KMS-11 (cell line): ENCODE measurements at regions not wholly inside any gene's neighbourhood (a gene's known extent, or its start where the extent isn't known, plus 50 kb on each side); places are given as distances from the start of the nearest gene placed in this dataset.

ENCODE experiments used
- H2AFZ ChIP-seq: fragments of 200-600 bp; sonication (generic); 2 replicates; pipeline ENCODE4 v1.6.1; 2016; ENCODE audit warnings: antibody characterized with exemption, mixed run types, low read depth
- H3K27ac ChIP-seq: fragments of 200-600 bp; sonication (generic); 2 replicates; pipeline ENCODE4 v1.6.1; 2016; ENCODE audit warnings: mild to moderate bottlenecking, mixed run types
- H3K27me3 ChIP-seq: fragments of 200-600 bp; sonication (generic); 2 replicates; pipeline ENCODE4 v1.6.1; 2017; ENCODE audit warnings: mild to moderate bottlenecking, low read depth, mixed run types, moderate library complexity; ENCODE audit not compliant: insufficient read depth
- H3K36me3 ChIP-seq: fragments of 200-600 bp; sonication (generic); 2 replicates; pipeline ENCODE4 v1.6.1; 2017; ENCODE audit warnings: mild to moderate bottlenecking, mixed run types; ENCODE audit not compliant: insufficient read depth
- H3K4me1 ChIP-seq: fragments of 200-600 bp; sonication (generic); 2 replicates; pipeline ENCODE4 v1.6.1; 2016; ENCODE audit warnings: mild to moderate bottlenecking, low read depth, mixed run types; ENCODE audit not compliant: poor library complexity, severe bottlenecking
- H3K4me2 ChIP-seq: fragments of 200-600 bp; sonication (generic); 2 replicates; pipeline ENCODE4 v1.7.0; 2016; ENCODE audit warnings: mild to moderate bottlenecking, mixed run types
- H3K4me3 ChIP-seq: fragments of 200-600 bp; sonication (generic); IDR thresholded peaks from 2 replicates; pipeline ENCODE4 v1.6.1; 2017; ENCODE audit warnings: low read depth, low read length, mixed read lengths; ENCODE audit not compliant: insufficient read depth
- H3K79me2 ChIP-seq: fragments of 200-600 bp; sonication (generic); 2 replicates; pipeline ENCODE4 v1.6.1; 2016; ENCODE audit warnings: low read depth, mixed run types; ENCODE audit not compliant: insufficient read depth
- H3K9ac ChIP-seq: fragments of 200-600 bp; sonication (generic); 2 replicates; pipeline ENCODE4 v1.6.1; 2016; ENCODE audit warnings: mild to moderate bottlenecking, mixed run types
- H4K20me1 ChIP-seq: fragments of 200-600 bp; sonication (generic); 2 replicates; pipeline ENCODE4 v1.6.1; 2016; ENCODE audit warnings: mild to moderate bottlenecking, mixed run types; ENCODE audit not compliant: insufficient read depth
- TF ChIP-seq, protein P1 (sequence below): fragments of 200-600 bp; sonication (generic); conservative IDR thresholded peaks from 2 replicates; pipeline ENCODE4 v1.6.1; 2017; ENCODE audit warnings: low read depth, mild to moderate bottlenecking, antibody characterized with exemption, low read length, moderate library complexity, mixed read lengths

DNA sequence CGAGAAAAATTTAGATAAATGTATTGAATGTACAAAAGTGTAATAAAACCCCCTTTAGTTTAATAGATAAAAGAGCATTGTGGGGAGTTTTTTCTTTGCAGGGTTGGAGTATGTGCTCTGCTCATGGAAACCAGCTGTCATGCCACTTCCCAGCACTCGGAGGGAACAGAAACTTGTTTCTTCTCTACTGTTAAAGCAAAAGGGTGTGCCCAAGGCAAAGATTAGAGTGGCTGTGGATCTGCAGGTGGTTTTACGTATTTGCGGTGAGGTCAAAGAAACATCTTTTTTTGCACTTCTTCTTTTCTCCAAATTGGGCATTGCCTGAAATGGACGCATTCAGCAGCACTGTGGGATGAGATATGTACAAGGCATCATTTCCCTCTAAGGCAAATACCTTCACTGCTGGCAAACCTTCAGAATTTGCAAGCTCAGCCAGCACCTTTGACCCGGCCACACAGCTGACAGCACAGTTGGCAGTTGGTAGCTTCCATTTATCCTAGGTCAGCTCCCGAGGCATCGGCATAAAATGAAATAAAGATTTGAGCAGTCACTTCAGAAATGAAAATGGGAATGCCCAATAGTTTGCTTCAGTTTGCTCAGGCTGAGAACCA lies 178.4 kb upstream of the EYA4 start:
- no peak overlapping the region for H2AFZ ChIP-seq
- H4K20me1 ChIP-seq, result no peaks in the 10 kb centered on the region
- no peak overlapping the region for H3K27ac ChIP-seq
- TF ChIP-seq, protein P1, sequence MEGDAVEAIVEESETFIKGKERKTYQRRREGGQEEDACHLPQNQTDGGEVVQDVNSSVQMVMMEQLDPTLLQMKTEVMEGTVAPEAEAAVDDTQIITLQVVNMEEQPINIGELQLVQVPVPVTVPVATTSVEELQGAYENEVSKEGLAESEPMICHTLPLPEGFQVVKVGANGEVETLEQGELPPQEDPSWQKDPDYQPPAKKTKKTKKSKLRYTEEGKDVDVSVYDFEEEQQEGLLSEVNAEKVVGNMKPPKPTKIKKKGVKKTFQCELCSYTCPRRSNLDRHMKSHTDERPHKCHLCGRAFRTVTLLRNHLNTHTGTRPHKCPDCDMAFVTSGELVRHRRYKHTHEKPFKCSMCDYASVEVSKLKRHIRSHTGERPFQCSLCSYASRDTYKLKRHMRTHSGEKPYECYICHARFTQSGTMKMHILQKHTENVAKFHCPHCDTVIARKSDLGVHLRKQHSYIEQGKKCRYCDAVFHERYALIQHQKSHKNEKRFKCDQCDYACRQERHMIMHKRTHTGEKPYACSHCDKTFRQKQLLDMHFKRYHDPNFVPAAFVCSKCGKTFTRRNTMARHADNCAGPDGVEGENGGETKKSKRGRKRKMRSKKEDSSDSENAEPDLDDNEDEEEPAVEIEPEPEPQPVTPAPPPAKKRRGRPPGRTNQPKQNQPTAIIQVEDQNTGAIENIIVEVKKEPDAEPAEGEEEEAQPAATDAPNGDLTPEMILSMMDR, result no peak
- H3K4me1 ChIP-seq, result peaks cover under 1% of the 10 kb centered on the region
- H3K4me3 ChIP-seq, result no peak overlapping the region
- no peaks in the 10 kb centered on the region for H3K27me3 ChIP-seq
- no peaks in the 10 kb centered on the region; the same call in 1 of the 2 replicates for H3K36me3 ChIP-seq
- H3K9ac ChIP-seq, result no peak overlapping the region
- no peak overlapping the region for H3K4me2 ChIP-seq
- no peaks in the 10 kb centered on the region for H3K79me2 ChIP-seq

GRCh38 chr6:133067960-133068359 lies 173.2 kb upstream of the EYA4 start:
- Histone ChIP-seq H3K36me3 (no peaks in the 10 kb centered on the region), H3K27me3 (no peaks in the 10 kb centered on the region), H2AFZ (no peak overlapping the region), H3K27ac (no peak overlapping the region), H3K4me1 (no peaks in the 10 kb centered on the region), H3K79me2 (no peaks in the 10 kb centered on the region), H3K4me2 (no peak overlapping the region), H4K20me1 (no peaks in the 10 kb centered on the region), H3K4me3 (no peak overlapping the region), H3K9ac (no peak overlapping the region)
- TF ChIP-seq, protein P1, result no peak

DNA sequence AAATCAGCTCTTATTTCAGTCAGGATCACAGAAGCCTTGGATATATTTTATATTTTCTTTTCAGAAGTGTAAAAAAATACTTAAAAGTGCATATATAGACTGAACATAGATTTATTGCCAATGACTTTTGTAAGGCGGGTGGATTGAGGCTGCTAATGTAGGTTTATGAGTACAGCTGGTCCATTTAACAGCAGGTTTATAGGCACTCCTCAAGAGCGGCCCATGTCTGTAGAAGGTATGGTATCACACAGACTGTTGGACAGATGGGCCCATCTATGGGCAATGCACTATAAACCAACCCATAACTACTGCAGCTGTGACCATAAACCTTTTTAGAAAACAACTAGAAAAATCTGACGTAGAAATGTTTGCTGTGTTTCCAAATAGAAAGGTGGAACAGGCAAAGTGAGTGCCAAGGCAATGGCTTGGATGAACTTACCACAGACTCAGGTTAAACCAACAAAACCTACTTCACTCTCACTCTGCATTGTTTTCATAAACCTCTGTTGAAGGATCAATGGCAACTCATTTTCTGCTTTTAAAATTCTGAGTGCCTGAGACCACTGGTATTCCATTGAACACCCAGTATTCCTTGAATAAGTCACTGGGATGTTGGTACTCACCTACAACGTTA lies 170.6 kb upstream of the EYA4 start:
- Histone ChIP-seq H2AFZ (no peak overlapping the region), H3K36me3 (no peaks in the 10 kb centered on the region; the same call in 1 of the 2 replicates), H3K27me3 (no peaks in the 10 kb centered on the region), H3K9ac (no peak overlapping the region), H3K4me1 (no peaks in the 10 kb centered on the region), H3K4me2 (no peak overlapping the region), H3K27ac (no peak overlapping the region), H3K79me2 (no peaks in the 10 kb centered on the region), H3K4me3 (no peak overlapping the region), H4K20me1 (no peaks in the 10 kb centered on the region)
- TF ChIP-seq, protein P1, result no peak

DNA sequence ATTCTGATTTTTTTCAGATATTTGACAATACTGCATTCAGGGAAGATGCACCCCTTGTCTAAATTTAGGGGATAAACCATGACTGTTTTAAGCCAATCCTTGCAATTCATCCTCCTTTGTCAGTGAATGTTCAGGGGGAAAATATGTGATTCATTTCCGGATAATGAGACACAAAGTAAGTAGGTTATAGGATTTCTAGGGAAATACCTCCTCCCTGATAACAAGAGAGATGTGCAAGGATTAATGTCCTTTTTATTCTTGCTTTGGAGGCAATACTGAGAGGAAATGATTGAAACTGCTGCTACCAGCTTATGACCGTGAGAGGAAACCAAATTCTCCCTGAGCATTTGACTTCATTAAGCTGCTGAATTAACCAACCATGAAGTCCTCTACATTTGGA lies 161.3 kb upstream of the EYA4 start:
- H3K4me3 ChIP-seq, result no peak overlapping the region
- no peak overlapping the region for H3K9ac ChIP-seq
- no peaks in the 10 kb centered on the region for H3K4me1 ChIP-seq
- H2AFZ ChIP-seq, result no peak overlapping the region
- TF ChIP-seq, protein P1, result no peak
- no peaks in the 10 kb centered on the region for H4K20me1 ChIP-seq
- H3K79me2 ChIP-seq, result no peaks in the 10 kb centered on the region
- no peaks in the 10 kb centered on the region for H3K27me3 ChIP-seq
- H3K27ac ChIP-seq, result no peak overlapping the region
- no peaks in the 10 kb centered on the region for H3K36me3 ChIP-seq
- H3K4me2 ChIP-seq, result no peak overlapping the region
